GM21737 (cell line): ENCODE measurements at regions not wholly inside any gene's neighbourhood (a gene's known extent, or its start where the extent isn't known, plus 50 kb on each side); places are given as distances from the start of the nearest gene placed in this dataset.

ENCODE experiments used
- ATAC-seq: cut with Tn5 transposase; IDR thresholded peaks from one replicate; pipeline ENCODE4 v1.9.1; 2021; ENCODE audit warnings: mild to moderate bottlenecking, moderate library complexity; ENCODE audit not compliant: unreplicated experiment

DNA sequence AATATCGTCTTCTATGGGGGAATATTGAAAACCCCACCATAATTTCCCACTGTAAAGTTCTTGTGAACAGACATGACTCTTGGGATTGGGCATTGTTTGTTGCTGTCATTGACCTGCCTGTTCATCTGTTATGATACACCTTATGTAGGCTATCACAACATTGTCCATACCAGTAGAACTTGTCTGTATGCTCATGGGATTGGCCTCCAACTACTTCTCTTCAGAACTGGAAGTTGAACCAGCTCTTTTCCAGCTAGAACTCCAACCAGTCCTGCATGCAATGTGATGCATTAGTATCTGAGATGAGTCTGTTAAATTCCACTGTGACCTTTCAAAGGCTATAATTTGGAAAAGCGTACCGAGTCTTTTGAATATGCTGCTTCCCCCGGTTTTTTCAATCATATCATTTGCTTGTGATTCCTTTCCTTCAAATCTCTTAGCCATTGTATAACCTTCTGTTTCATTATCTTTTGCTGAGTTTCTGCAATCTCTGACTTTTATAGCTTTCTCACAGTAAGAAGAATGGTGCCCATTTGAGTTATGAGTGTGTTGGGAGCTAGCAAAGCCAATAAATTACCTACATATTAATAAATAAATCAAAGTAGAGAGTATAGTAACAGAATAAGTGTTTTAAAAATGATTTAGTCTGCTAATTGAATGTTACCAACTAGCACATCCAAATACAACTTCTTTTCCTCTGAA is 101.9 kb downstream of the PLK2 start:
- ATAC-seq = no peak

DNA sequence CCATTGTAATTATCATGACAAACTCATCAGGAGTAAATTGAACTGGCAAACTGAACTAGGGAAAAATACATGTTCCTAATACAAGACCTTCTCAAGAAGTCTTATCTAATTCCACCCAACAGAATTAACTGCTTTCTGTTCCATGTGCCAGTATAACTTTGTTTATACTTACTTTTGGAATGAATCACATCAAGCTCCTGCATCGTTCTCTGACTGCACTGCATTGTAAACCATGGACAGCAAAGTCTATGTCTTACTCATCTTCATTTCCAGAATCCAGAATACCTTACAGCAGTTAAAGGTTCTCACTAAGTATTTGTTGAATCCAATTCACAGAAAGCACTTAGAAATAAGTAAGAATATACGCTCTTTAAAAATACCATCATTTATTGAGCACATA is 102.8 kb downstream of the PLK2 start:
- ATAC-seq = no peak

DNA sequence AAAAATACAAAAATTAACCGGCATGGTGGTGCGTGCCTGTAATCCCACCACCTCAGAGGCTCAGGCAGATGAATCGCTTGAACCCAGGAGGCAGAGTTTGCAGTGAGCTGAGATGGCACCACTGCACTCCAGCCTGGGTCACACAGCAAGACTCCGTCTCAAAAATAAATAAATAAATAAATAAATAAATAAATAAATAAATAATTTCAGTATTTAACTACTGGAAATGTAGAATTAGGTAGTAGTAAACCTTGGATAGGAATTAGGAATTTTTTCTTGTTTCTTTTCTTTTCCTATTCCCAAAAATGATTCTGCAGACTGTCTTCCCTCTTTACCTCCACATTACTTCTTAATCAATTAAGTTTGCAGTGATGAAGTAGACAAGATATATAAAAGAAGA is 103.2 kb downstream of the PLK2 start:
- no peak for ATAC-seq

GRCh38 chr5:58354827-58355226 is 105.1 kb downstream of the PLK2 start:
- ATAC-seq = no peak

DNA sequence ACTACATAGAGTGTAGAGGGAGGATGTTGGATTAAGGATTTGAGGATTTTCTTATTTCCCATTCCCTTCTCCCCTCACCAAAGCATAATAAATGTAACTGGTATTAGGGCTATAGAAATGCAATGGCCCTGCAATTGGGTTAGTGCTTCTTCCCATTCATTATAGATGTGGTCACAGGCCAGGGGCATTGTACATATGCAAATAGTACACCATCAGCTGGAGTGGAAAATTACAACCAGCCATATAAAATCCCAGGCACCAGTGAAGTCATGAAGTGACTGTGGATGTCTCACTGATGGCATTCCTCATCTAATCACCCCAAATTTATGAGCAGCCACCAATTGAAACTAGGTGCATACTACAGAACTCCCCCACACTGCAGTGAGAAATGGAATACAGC is 105.9 kb downstream of the PLK2 start:
- ATAC-seq = no peak

- ATAC-seq = no peak
Measured at GRCh38 chr5:58351190-58351589, 108.7 kb downstream of the PLK2 start.

- ATAC-seq = no peak
Measured at GRCh38 chr5:58348996-58349728, 110.7 kb downstream of the PLK2 start.

GRCh38 chr5:58346041-58346440 is 113.8 kb downstream of the PLK2 start:
- ATAC-seq = no peak

- no peak for ATAC-seq
Measured at GRCh38 chr5:58341476-58341875, 118.4 kb downstream of the PLK2 start.

DNA sequence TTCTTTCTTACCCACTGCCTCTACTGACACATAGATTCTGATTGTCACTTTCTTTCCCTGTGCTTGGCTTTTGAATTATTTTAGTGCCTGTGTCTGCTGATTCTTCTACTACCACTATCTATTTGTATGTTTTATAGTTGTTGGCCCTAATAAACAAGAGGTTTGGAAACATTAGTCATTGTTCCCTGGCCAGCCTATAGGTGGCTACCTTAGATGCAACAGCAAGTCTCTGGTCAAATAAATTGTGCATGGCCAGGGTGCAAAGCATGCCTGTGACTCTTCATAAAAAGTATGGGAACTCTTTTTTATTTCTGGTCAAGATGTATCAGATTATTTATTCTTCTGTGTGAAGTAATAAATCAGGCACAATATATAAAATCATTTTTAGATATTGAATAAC is 124.4 kb downstream of the PLK2 start:
- no peak for ATAC-seq

- no peak for ATAC-seq
Measured at GRCh38 chr5:58334035-58334434, 125.9 kb downstream of the PLK2 start.

DNA sequence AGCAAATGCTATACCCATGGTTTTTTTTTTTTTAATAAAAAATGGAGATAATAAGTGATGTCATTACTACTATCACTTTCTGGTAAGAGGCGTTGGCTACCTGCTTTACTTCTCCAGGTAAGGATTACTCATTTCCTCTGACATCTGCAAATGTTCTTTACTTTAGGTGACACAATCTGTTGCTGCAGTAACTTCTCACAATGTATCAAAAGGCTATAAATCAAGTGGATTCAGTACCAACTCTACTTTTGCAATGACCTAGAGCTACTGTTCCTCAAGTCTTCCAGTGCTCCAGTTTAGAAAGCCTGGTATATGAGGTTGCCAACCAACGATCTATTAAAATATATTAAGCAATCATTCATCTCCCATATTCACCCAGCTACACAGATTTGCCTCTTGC is 129.1 kb downstream of the PLK2 start:
- no peak for ATAC-seq

DNA sequence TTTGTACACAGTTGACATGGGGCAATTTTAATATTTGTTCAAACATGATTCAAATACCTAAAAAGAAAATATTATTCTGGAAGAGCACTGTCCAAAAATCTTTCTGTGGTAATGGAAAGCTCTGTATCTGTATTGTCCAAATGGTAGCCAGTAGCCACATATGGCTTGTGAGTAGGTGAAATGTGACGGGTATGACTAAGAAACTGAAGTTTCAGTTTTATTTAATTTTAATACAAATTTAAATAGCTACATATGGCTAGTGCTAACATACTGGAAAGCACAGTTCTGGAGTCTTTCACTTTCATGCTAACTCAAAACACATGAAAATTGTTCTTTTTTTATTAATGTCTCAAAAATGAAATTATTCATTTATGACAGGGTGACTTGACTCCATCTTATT is 132.6 kb downstream of the PLK2 start:
- ATAC-seq = no peak

- ATAC-seq = no peak
Measured at GRCh38 chr5:58326022-58326421, 133.9 kb downstream of the PLK2 start.

DNA sequence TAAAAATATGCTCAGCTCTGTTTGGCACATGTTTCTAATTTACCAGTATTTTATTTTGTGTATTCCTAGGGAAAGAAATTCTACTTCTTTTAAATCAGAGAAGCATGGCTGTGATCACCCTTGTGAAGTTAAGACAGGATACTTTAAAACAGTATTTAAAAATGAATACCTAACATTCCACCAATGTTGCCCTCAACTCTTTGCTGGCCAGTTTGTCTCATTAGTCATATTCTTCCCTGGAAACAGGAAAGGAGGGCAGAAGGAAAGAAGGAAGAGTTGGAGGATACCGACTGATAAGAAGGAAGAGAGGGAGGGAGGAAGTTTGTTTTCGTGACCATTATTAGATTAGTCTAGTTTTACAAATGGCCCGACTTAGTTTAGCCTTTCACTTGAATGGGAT is 137.4 kb downstream of the PLK2 start:
- no peak for ATAC-seq

DNA sequence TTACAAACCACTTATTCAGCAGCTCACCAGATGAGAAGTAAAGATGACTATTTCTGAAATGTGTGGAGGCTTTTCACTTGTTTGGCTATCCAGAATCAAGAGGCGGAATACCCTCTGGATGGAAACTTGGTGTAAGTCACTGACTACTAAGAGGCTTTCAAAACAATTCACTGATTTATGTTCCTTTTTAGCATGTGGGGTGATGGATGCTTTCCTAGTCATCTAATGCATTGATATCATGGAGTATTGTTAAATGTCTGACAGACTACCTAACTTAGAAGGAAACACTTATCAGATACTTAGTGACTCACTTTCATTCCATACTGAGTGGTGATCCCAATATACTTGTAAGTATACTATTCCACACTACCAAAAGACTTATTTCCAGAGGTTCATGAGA is 141.4 kb downstream of the PLK2 start:
- no peak for ATAC-seq

- no peak for ATAC-seq
Measured at GRCh38 chr5:58317808-58318207, 142.1 kb downstream of the PLK2 start.

DNA sequence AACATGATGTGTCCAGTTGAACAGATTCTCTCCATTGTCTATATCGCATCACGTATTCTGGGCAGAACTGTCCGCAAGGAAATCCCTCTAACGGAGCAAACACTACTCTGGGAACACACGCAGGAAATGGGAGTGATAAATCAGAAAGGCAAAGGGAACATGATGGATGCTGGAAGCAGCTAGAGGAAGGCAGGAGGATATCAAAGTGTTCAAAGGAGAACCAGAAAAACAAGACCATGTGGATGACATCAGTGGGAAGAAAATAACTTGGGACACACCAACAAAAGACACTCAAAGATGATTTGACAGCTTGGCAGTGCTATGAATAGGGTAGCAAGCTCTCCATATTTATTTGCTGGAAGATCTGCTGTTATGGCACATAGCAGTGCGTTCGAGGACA is 142.9 kb downstream of the PLK2 start:
- no peak for ATAC-seq

DNA sequence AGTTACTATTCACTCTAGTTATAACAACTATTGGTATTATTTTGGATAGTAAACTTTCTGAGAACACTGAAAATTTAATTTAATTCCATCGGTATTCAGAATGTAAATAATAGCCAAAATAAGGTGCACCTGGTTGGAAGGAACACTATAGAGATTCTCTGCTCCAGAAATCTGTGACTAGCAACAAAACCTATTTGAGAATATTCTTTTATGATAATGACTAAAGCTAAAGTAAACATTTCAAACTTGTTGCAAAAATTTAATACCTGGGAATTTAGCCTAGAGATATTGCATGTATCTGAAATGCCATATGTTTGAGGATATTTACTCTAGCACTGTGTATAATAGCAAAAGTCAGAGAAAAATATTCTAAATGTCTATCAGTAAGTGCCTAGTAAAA is 144.1 kb downstream of the PLK2 start:
- no peak for ATAC-seq

DNA sequence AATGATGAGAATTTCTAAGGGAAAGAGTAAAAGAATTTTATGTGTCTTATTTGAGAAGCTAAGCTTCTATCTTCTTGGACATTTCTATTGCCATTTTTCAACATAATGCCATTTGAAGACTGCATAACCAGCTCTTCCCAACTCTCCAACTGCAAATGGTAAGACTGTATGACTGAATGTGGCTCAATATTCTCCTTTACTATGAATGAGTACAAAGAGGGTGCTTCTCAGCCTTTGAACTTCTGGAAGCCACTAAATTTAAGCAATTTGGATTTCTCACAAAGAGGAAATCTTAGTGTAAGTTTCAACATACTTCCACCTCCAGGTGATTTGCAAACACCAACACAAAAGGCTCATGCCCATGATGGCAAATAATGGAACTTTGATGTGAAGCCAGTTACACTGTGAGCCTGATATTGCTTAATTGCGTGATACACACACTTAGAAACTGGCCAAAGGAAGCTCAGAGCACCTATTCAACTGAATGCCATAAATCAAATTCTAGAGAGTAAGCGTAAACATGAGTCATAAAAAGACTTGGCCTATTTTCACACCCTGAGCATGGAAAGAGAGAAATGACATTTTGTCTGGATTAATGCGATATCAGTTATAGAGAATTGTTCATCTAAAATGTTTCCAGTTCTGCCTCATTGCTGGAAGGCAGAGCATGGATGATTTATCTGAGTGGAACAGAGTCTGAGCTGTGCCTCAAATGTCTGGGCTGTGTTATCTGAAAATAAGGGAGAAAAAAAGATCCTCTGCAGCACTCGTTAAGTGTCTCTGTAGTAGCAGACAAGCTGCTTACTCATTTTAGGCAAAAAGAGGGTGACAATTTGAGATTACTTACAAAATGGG is 145.3 kb downstream of the PLK2 start:
- ATAC-seq = no peak

GRCh38 chr5:58312299-58312698 is 147.6 kb downstream of the PLK2 start:
- ATAC-seq = no peak

- ATAC-seq = no peak
Measured at GRCh38 chr5:58311526-58311925, 148.4 kb downstream of the PLK2 start.
